SH-SY5Y (cell line): ENCODE measurements at regions not wholly inside any gene's neighbourhood (a gene's known extent, or its start where the extent isn't known, plus 50 kb on each side); places are given as distances from the start of the nearest gene placed in this dataset.

Source experiments
- GATA2 ChIP-seq: IDR thresholded peaks from 2 replicates; pipeline ENCODE4 v1.6.1; 2011; ENCODE audit warnings: mild to moderate bottlenecking, low read depth, low read length
- GATA3 ChIP-seq: IDR thresholded peaks from 2 replicates; pipeline ENCODE4 v1.6.1; 2011; ENCODE audit warnings: low read depth, mild to moderate bottlenecking, low read length, moderate library complexity

GRCh38 chr20:48319943-48320584, 507.7 kb downstream of the PREX1 start:
- TF ChIP-seq GATA2 (no peak), GATA3 (no peak)

- TF ChIP-seq GATA3 (no peak), GATA2 (no peak)
Measured at GRCh38 chr20:48317578-48317977, 510.2 kb downstream of the PREX1 start.

DNA sequence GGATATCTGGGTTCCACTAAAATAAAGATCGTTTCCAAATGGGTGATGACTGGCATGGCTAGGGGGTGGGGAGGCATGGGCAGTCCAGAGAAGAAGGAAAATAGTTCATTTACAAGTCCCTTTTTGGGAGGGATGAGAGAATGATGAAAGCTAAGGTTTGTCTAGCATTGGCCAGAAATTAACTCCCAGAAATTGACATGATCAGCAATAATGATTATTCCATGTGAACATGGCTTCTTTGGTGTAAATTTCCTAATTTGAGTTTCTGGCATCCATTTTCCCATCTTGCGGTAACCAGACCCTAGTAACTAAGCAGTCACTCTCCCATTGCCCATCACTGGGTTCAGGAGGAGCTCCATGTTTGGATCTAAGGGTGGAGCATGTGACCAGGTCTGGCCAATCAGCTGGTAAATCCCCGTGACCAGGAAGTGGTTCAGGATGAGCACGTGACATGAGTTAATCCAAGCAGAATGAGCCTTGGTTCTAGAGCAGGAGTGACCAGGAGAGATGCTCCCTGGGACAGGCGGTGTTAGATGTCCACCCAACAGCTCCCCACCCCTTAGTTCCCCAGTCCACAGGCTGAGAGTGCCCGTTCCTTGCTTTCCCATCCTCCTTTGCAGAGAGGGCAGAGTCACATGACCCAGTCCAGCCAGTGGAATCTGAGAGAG, 512.7 kb downstream of the PREX1 start:
- TF ChIP-seq GATA3 (no peak), GATA2 (no peak)

- TF ChIP-seq GATA3 (no peak), GATA2 (no peak)
Measured at GRCh38 chr20:48313324-48313723, 514.5 kb downstream of the PREX1 start.

DNA sequence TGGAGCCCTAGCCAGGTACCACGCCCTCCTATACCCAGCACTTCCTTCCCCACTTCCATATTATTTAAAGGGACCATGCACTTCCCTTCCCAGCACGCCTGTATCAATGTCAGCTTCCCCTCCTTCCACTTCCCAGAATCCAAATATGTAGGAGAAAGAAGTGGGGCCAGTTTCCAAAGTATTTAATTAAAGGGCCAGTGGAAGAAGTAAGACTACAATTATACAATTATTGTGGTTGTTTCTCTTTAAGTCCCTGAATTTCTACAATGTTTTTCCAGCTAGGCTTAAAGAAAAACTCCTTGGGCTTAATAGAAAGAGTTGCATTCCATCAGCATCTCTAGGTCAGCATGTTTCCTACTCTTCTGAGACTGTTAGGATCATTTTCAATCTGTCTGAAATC, 515.8 kb downstream of the PREX1 start:
- no peak for TF ChIP-seq GATA3
- TF ChIP-seq GATA2: no peak

DNA sequence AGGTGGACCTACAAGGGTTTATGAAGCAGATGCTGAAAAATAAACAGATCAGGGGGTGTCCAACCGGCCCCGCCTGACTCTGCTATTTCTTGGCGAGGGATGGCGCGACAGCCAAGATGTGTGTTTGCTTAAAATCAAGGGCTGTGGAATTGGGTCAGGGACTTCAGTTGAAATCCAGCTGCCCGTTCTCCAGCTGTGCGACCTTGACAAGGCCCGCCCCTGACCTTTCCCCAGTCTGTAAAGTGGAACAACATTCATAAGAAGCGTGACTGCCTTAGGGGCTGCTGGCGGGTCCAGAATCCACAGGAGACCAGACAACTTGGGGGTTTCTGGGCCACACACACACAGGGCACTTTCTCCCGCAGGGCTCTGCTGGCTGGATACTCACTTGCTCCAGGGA, 517.5 kb downstream of the PREX1 start:
- TF ChIP-seq GATA2 (no peak), GATA3 (no peak)

DNA sequence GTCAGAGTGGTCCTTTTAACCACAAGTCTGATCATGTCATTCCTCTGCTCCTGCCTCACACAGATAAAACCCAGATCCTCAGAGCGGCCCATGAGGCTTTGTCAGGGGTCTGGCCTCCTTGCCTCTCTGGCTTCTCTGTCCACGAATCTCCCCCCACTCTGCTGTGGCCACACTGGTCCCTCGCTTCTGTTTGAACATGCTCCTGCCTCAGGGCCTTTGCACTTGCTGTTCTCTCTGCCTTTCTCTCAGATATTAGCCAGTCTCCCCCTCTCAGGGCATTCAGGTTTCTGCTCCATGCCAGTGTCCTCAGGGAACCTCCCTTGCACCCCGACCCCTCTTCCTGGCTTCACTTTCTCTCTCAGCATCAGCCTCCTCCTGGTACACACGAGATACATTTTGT, 518.5 kb downstream of the PREX1 start:
- TF ChIP-seq GATA2 (no peak), GATA3 (no peak)

GRCh38 chr20:48308882-48309281, 518.9 kb downstream of the PREX1 start:
- no peak for TF ChIP-seq GATA3
- TF ChIP-seq GATA2: no peak

DNA sequence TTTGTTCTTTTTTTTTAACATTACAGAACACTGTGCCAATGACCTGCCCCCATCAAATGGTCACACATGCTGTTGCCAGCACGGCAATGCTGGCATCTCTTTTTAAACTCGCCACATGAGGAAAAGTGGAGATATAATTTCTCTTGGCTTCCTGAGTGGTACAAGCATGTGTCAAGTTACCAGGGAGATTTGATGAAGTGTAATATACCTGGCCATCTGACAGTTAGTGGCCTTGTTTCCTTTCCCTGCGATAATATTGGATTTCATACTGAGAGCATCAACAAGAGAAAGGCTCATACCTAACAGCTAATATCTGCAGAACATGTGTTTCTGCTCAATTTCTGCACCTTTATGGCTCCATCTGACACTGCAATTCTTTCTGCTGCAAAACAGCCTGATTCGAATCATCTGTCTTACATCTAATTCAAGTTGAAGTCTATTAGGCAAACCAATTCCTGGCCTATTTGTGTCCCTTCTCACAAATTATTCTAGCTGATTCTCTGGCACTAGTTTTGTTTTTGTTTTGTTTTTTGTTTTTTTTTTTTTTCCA, 519.5 kb downstream of the PREX1 start:
- TF ChIP-seq GATA2: 0 out of 2 replicates have a peak, but pooled peaks have one; percentile 5
- TF ChIP-seq GATA3: no peak

GRCh38 chr20:48307277-48307676, 520.5 kb downstream of the PREX1 start:
- TF ChIP-seq GATA2: no peak
- TF ChIP-seq GATA3: no peak

DNA sequence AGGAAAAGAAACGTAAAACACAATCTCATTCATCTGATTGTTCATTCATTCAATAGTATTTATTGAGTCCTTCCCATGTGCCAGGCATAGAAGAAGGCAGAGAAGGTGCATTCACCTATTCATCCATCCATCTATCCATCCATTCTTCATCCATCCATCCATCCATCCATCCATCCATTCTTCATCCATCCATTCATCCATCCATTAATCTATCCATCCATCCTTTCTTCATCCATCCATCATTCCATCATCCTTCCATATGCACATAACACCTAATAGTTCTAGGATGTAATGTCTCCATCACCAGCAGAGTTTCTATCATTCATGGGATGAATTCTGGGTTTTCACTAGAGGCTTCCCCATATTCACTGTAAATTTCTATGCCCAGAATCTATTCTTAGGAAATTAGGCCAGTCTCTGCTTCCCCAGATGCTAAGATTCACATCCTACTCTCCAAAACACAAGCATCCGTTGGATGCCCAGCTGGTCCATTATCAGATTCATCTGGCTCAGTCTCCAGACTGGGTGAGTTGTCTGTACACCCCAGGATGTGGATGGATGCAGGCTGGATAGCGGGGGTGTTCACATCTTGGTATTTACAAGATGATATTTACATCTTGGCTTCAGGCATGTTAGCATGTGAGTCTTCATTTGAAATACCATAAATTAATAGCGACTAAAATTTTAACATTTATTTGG, 517.7 kb upstream of the SULF2 start:
- TF ChIP-seq GATA3: peak; percentile 41; the same call in 1 of the 2 replicates
- peak; percentile 54 for TF ChIP-seq GATA2

GRCh38 chr20:48302149-48302548, 516.9 kb upstream of the SULF2 start:
- no peak for TF ChIP-seq GATA3
- no peak for TF ChIP-seq GATA2

- TF ChIP-seq GATA2 (no peak), GATA3 (no peak)
Measured at GRCh38 chr20:48301189-48301588, 515.9 kb upstream of the SULF2 start.

DNA sequence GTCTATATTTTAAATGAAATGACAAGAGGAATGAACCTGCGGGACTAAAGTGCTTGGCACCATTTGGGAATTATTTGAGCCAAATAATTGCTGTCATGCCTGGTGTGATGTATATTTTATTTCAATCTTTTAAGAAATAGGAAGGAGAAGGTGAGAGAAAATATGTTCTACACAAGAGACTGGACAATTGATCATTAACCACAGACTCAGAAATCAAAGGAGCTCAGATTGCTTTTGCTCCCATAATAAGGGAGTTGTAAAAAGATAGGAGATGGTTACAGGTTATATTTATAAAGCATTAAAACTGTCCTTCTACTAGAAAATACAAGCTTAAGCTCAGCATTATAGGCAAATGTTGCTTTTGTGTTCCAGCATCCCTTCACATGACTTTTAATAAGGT, 515.2 kb upstream of the SULF2 start:
- TF ChIP-seq GATA2: no peak
- TF ChIP-seq GATA3: no peak
